HUES48 (cell line): ENCODE measurements at regions not wholly inside any gene's neighbourhood (a gene's known extent, or its start where the extent isn't known, plus 50 kb on each side); places are given as distances from the start of the nearest gene placed in this dataset.

ENCODE experiments used
- H3K27ac ChIP-seq: one replicate; pipeline ENCODE4 v1.7.0; 2013; ENCODE audit warnings: low read depth, low read length, inconsistent platforms
- H3K27me3 ChIP-seq: 2 replicates; pipeline ENCODE4 v1.6.1; 2013; ENCODE audit warnings: mild to moderate bottlenecking, low read length; ENCODE audit not compliant: control insufficient read depth, insufficient read depth
- H3K36me3 ChIP-seq: 2 replicates; pipeline ENCODE4 v1.6.1; 2013; ENCODE audit warnings: low read length; ENCODE audit not compliant: control insufficient read depth, insufficient read depth
- H3K4me1 ChIP-seq: 2 replicates; pipeline ENCODE4 v1.6.1; 2013; ENCODE audit warnings: mild to moderate bottlenecking, low read length; ENCODE audit not compliant: control insufficient read depth, insufficient read depth
- H3K4me3 ChIP-seq: 2 replicates; pipeline ENCODE4 v1.5.1; 2013; ENCODE audit warnings: mild to moderate bottlenecking, low read depth, low read length
- H3K9ac ChIP-seq: 2 replicates; pipeline ENCODE4 v1.6.1; 2013; ENCODE audit warnings: mild to moderate bottlenecking, low read depth, low read length, moderate library complexity
- H3K9me3 ChIP-seq: 2 replicates; pipeline ENCODE4 v1.6.1; 2013; ENCODE audit warnings: low read length; ENCODE audit not compliant: control insufficient read depth, insufficient read depth

- no peak overlapping the region for H3K4me3 ChIP-seq
- no peaks in the 10 kb centered on the region for H3K36me3 ChIP-seq
- no peaks in the 10 kb centered on the region for H3K9me3 ChIP-seq
- no peak overlapping the region for H3K27ac ChIP-seq
- no peaks in the 10 kb centered on the region for H3K4me1 ChIP-seq
- no peak overlapping the region for H3K9ac ChIP-seq
- H3K27me3 ChIP-seq, result no peaks in the 10 kb centered on the region
These were observed 58.8 kb upstream of the ZNF804B start for GRCh38 chr7:88700725-88701124.

GRCh38 chr7:88694207-88694606 lies 65.3 kb upstream of the ZNF804B start:
- H3K4me3 ChIP-seq, result no peak overlapping the region

GRCh38 chr7:88693131-88693530 lies 66.4 kb upstream of the ZNF804B start:
- H3K27ac ChIP-seq, result no peak overlapping the region
- H3K27me3 ChIP-seq, result no peaks in the 10 kb centered on the region
- peaks cover 9% of the 10 kb centered on the region; the same call in 1 of the 2 replicates for H3K4me1 ChIP-seq
- no peak overlapping the region for H3K4me3 ChIP-seq
- H3K9me3 ChIP-seq, result no peaks in the 10 kb centered on the region
- no peaks in the 10 kb centered on the region for H3K36me3 ChIP-seq
- H3K9ac ChIP-seq, result no peak overlapping the region

More at GRCh38 chr7:88694207-88694606, 65.3 kb upstream of the ZNF804B start:
- H3K27ac ChIP-seq, result no peak overlapping the region
- H3K9ac ChIP-seq, result no peak overlapping the region
- H3K9me3 ChIP-seq, result no peaks in the 10 kb centered on the region
- peaks cover 9% of the 10 kb centered on the region; the same call in 1 of the 2 replicates for H3K4me1 ChIP-seq
- H3K27me3 ChIP-seq, result no peaks in the 10 kb centered on the region
- no peaks in the 10 kb centered on the region for H3K36me3 ChIP-seq

- no peaks in the 10 kb centered on the region for H3K27me3 ChIP-seq
- no peak overlapping the region for H3K4me3 ChIP-seq
- no peak overlapping the region for H3K27ac ChIP-seq
- no peaks in the 10 kb centered on the region for H3K9me3 ChIP-seq
- no peaks in the 10 kb centered on the region for H3K36me3 ChIP-seq
- peaks cover 9% of the 10 kb centered on the region; the same call in 1 of the 2 replicates for H3K4me1 ChIP-seq
- no peak overlapping the region for H3K9ac ChIP-seq
These were observed 67.0 kb upstream of the ZNF804B start for GRCh38 chr7:88692493-88692892.

GRCh38 chr7:88689821-88690220 lies 69.7 kb upstream of the ZNF804B start:
- no peak overlapping the region for H3K27ac ChIP-seq
- no peaks in the 10 kb centered on the region for H3K36me3 ChIP-seq
- peaks cover 9% of the 10 kb centered on the region; the same call in 1 of the 2 replicates for H3K4me1 ChIP-seq
- no peak overlapping the region for H3K4me3 ChIP-seq
- no peak overlapping the region for H3K9ac ChIP-seq
- H3K27me3 ChIP-seq, result no peaks in the 10 kb centered on the region
- H3K9me3 ChIP-seq, result no peaks in the 10 kb centered on the region

GRCh38 chr7:88688222-88688621 lies 71.3 kb upstream of the ZNF804B start:
- H3K36me3 ChIP-seq, result no peaks in the 10 kb centered on the region
- no peak overlapping the region for H3K4me3 ChIP-seq
- H3K4me1 ChIP-seq, result peaks cover 9% of the 10 kb centered on the region; the same call in 1 of the 2 replicates
- no peak overlapping the region for H3K9ac ChIP-seq
- H3K9me3 ChIP-seq, result no peaks in the 10 kb centered on the region
- H3K27ac ChIP-seq, result no peak overlapping the region
- no peaks in the 10 kb centered on the region for H3K27me3 ChIP-seq

GRCh38 chr7:88686468-88687229 lies 72.9 kb upstream of the ZNF804B start:
- peaks cover 6% of the 10 kb centered on the region; the same call in 1 of the 2 replicates for H3K4me1 ChIP-seq
- H3K36me3 ChIP-seq, result no peaks in the 10 kb centered on the region
- no peak overlapping the region for H3K9ac ChIP-seq
- H3K4me3 ChIP-seq, result no peak overlapping the region
- H3K27ac ChIP-seq, result no peak overlapping the region
- H3K9me3 ChIP-seq, result no peaks in the 10 kb centered on the region
- H3K27me3 ChIP-seq, result no peaks in the 10 kb centered on the region

GRCh38 chr7:88681682-88682081 lies 77.8 kb upstream of the ZNF804B start:
- Histone ChIP-seq H3K36me3 (no peaks in the 10 kb centered on the region), H3K27me3 (no peaks in the 10 kb centered on the region), H3K9ac (no peak overlapping the region), H3K4me3 (no peak overlapping the region), H3K9me3 (no peaks in the 10 kb centered on the region), H3K4me1 (no peaks in the 10 kb centered on the region), H3K27ac (no peak overlapping the region)

- no peaks in the 10 kb centered on the region for H3K9me3 ChIP-seq
- no peaks in the 10 kb centered on the region for H3K27me3 ChIP-seq
- no peak overlapping the region for H3K27ac ChIP-seq
- H3K9ac ChIP-seq, result no peak overlapping the region
- H3K36me3 ChIP-seq, result no peaks in the 10 kb centered on the region
- H3K4me3 ChIP-seq, result no peak overlapping the region
- H3K4me1 ChIP-seq, result peaks cover 28% of the 10 kb centered on the region
These were observed 89.0 kb upstream of the ZNF804B start for GRCh38 chr7:88670536-88670935.

- Histone ChIP-seq H3K4me1 (peaks cover 34% of the 10 kb centered on the region), H3K9me3 (no peaks in the 10 kb centered on the region), H3K27me3 (no peaks in the 10 kb centered on the region), H3K4me3 (no peak overlapping the region), H3K27ac (no peak overlapping the region), H3K9ac (no peak overlapping the region), H3K36me3 (no peaks in the 10 kb centered on the region)
These were observed 89.6 kb upstream of the ZNF804B start for GRCh38 chr7:88669913-88670312.

GRCh38 chr7:88668591-88668990 lies 90.9 kb upstream of the ZNF804B start:
- peaks cover 43% of the 10 kb centered on the region for H3K4me1 ChIP-seq
- H3K9ac ChIP-seq, result no peak overlapping the region
- H3K4me3 ChIP-seq, result no peak overlapping the region
- no peaks in the 10 kb centered on the region for H3K36me3 ChIP-seq
- H3K27me3 ChIP-seq, result no peaks in the 10 kb centered on the region
- no peak overlapping the region for H3K27ac ChIP-seq
- H3K9me3 ChIP-seq, result no peaks in the 10 kb centered on the region
